DMS53 treated with DMSO at 0.1 percent for 48 hours (cell line): ENCODE measurements at regions not wholly inside any gene's neighbourhood (a gene's known extent, or its start where the extent isn't known, plus 50 kb on each side); places are given as distances from the start of the nearest gene placed in this dataset.

ENCODE experiments used
- DNase-seq: peaks from one replicate; lab custom pipeline; 2025; ENCODE audit not compliant: unreplicated experiment; lab: John Stamatoyannopoulos, UW

DNA sequence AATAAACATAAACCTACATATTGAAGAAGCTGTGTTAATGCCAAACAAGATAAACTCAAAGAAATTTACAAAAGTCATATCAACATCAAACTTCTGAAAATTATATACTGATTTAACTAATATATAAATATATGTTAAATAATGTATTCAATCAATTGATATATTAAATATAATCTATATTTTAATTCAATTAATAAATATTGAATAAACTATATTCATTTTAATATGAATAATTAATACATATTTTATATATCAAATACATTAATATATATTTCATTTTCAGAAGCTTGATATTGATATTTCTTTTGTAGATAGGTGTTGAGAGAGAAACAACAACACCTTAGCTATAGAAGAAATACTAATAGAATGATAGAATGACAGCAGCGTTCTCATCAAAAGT lies 768.1 kb downstream of the MECOM start:
- DNase-seq, result no peak

DNA sequence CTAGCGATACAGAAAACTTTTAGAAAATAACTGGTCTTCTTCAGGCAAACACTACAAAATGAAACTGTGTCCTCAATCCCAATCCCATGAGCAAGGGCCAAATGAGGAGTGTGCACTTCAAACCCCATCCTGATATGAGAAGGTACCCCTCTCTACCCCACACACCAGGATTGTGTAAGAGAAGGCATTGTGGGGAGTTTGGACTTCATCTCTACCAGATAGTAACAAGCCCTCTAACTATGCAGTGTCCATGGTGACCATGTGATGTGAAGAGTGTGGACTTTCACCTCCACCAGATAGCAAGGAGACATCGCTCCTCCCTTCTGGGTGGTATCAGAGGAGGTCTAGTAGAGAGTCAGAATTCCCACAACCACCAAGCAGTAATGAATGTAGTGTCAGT lies 769.3 kb downstream of the MECOM start:
- DNase-seq, result no peak

DNA sequence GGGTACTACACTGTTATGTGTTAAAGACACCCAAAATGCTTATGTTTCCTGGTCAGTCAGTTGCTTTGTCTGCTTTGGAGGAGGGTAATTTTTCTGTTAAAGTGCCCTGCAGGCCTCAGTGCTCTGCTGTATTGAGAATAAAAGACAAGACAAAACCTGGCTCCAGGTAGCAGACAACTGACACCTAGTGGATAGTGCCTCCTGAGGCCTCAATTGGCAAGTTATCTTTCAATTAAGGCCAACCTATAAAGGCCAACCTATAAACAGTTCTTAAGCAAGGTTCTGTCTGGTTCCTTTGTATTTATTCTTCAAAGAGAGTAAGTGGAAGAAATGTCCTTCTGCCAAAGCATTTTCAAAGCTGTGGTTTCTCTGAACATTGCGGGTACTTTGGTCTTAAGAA lies 773.8 kb downstream of the MECOM start:
- DNase-seq, result no peak

DNA sequence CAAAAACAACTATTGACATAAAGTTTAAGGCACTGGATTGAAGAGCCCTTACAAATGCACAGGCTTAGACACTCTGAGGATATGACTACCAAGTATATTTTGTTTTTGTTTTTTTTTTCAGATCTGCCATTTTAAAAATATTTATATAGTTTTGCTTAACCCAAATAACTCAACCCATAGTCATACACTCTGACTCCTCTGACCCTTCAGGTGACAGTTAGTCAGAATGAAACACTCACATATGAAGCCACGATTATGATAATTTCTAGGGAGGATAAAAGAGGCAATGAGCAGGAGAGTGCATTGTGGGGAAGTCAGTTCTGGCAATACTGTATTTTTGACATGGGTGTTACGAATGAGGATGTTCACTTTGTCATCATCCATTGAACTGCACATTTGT lies 774.7 kb downstream of the MECOM start:
- no peak for DNase-seq

DNA sequence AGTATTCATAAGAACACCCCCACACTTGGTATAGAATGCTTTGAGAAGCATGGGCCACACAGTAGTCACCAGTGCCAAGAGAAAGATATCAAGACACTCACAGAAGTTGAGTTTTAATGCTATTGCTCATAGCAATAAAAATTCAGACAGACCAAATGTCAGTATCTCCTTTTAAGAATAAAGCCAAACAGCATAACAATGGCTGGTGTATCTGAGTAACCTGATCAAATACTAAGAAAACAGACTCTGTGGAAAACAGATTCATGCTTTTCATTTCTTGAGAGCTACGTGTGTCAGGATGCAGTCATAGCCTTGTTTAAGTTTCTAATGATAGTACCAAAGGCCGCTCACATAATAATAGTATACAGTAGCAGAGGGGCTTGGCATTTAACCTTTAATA lies 778.5 kb downstream of the MECOM start:
- no peak for DNase-seq

DNA sequence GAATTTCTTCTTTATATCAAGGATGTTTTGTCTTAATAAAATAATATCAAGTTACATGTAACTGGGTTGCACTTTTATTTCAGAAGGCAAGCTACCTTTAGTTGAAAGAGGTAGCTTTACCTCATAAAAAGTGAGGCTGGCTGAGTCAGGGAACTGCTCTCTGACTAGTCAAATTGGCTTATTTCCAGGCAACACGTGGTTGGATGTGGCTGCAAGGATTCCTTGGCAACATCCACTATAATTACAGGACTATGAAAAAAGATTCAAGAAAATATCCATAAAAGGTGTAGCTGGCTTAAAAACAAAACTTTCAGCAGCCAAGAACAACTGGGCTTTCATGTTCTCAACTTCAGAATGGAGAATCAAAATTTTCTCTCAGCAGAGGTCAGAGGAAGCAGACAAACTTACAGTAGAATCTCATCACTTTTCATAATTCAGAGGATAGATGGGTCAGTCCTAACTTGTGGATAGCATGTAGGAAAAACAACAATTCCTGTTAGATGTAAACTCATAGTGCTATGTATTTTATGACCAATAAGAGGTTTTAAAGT lies 779.1 kb downstream of the MECOM start:
- no peak for DNase-seq

DNA sequence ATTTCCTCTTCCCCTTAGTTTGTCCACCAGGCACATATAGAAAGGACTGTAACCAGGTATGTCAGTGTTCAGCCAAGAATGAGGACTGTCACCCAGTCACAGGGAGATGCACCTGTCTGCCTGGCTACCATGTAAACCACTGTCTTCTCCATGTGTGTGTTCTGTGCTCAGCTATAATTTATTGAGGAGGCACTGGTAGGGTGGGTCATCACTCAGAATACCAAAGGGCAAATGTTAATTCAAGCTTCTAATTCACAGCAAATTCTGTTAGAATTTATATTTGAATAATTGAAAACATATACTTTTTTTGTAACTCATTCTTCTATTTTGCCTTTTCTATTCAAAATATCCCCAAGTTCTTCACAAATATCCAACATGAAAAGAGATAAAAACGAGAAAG lies 780.4 kb downstream of the MECOM start:
- DNase-seq, result no peak

DNA sequence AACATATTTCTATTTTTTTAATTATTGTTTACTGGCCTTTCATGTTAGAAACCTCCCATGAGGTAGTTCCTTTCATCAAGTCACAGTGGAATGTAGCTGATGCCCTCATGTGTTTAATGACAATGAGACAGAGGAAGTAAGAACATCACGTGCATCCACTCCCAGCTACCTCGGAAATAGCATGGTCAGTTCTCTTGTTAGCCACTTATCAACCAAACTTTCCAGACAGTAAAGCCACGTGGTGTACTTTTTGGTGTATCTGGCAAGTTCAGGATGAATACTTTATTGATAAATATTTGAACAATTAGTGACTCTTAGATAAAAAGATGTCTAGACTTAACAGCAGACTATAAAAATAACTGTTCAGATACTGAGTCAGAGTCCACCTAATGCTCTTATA lies 781.7 kb downstream of the MECOM start:
- DNase-seq, result no peak

DNA sequence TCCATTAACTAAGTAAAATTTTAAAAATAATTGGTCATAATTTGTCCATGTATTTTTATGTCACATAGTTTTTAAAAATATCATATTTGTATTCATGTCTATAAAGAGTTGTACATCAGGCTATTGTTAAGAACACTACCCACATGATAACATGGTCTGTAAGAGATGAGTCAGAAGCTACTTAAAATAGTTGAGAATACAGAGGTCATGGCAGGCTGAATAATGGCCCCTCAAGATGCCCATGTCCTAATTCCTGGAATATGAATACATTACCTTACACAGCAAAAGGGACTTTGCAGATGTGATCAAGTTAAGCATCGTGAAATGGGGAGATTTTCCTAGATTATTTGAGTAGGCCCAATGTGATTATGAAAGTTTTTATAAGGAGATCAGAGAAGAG lies 782.9 kb upstream of the GOLIM4 start:
- no peak for DNase-seq

DNA sequence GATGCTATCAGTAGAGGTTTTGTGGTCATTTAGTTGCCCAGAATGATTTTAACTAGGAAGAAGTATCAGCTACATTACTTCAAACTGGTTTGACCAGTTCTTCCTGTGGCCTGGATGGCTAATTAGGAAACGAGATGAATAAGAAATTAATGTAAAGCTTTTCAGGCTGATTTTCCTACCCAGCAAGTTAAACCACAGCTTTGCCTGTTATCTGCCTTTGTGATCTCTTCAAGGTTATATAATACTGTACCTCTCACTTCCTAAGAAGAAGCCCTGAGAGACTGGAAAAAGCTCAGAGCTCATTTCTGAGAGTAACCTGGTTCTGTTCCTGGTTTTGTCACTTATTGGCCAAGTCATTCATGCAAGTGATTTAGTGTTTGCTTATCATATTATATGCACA lies 782.2 kb upstream of the GOLIM4 start:
- DNase-seq, result peak; percentile 59

DNA sequence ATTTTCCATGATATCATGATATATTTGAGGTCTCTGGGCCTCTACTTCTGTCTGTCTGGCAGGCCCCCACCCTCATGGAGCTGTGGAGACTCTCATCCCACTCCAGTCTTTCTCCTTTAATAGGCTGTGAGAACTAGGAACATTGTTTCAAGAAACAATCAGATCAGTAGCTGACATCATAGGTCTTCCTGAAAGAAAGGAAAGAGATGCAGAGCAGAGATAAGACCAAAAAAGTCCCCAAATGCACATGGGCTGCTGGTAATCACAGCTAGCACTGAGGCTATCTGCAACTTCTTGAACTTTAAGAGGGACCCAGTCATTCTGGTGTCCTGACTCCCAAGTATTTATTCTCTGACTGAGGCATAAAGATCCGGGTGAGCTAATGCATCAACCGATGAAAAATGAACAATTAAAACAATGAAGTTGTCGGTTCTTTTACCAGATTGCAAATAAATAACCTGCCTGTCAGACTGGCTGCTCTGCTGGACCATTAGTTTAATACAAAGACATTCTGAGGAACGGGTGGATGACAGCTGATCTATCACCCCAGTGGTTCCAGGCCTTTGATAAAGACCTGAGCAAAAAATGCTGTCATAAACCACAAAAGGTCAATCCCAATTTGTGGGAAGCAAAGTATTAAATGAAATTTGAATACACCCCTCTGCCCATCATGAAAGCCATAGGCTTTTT lies 780.8 kb upstream of the GOLIM4 start:
- DNase-seq, result no peak

DNA sequence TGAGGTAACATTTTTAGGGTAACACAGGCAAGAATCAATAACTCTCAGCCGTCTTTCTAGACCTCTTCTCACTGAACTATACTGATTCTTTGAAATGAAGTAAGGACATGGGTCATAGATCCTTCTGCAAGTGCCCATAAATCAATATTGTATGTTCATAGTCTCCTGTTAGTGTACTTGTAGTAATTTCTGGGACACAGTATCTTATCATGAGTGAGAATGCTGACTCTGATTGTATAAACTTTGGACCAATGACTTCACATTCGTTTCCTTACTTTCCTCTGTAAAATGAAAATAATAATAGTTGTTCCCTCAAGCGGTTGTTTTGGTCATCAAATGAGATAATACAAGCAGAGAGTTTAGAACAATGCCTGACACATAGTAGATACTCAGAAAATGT lies 777.1 kb upstream of the GOLIM4 start:
- DNase-seq, result no peak

DNA sequence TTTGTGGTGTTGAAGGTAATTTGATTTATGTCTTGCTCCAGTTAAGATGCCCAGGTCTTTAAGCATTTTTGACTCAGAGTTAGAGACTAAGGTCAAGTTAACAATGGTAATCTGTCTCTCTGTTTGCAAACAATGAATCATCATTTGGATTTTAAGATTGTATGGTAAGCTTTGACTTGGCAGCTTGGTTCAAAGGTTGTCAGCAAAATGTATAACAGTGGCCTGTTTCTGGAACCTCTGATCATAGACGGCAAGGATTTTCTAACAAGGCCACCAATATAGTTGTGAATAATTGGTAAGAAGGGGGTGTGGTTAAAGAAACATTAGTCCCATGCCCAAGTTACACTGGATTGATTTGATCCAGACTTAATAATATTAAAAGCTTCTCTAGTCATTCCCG lies 775.2 kb upstream of the GOLIM4 start:
- DNase-seq, result no peak

DNA sequence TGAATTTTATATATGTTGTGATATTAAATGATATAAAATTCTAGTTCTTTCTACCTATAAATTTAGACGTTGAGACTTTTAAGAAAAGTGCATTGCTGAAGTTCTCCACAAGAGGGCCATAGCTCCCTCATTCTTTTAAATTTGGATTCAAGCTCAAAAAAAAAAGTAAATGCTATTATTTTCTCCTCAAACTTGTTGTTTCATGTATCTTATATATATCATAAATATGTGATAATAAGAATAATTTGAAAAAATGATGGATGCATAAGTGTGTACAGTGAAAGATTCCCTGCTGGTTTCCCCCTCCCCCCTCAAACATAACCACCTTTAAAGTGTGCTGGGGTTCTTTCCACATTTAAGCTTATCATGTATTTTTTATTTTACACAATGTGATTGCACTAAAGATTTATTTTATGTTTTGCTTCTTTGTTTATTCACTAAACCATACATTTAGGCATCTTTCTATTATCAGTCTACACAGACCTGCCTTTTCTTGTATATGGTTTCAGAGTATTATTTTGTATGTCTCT lies 769.4 kb upstream of the GOLIM4 start:
- peak; percentile 29 for DNase-seq

DNA sequence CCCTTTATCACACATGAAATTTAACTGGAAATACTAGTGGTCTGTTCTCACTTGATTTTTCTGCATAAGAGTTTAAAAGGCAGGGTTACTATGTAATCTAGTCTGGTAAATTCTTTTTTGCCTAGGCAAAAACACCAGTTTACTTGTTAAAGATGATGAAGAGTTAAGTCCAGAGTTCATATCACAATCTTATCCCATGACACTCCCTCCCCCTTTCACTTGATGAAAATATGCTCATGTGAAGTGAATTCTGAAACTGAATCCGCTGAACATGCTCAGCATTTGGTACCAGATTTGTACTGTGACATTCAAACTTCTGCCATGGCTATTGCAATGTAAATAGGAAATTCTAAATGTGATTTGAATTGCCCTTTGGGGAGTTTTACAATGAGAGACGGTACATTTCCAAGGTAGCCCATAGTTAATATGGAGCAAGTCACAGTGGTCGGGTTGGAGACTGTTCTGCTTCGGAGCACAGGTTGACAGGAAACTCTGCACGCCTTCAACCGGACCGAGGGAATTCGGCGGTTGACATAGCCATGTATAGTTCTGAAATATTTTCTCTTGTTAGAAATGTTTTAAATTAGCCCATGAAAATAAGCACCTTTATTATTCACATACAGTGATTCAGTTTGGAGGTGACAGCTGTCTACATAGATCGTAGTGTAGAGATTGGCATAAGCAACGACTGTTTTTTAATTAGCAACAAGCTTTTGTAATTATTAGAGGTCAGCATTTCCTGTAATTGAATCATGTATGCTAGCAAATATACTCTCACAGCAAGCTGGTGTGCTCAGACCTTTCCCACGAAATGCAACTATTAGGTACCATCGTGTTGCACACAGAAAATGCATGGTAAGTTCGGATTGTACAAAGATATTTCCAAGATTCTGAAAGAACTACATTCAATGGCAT lies 768.6 kb upstream of the GOLIM4 start:
- no peak for DNase-seq

DNA sequence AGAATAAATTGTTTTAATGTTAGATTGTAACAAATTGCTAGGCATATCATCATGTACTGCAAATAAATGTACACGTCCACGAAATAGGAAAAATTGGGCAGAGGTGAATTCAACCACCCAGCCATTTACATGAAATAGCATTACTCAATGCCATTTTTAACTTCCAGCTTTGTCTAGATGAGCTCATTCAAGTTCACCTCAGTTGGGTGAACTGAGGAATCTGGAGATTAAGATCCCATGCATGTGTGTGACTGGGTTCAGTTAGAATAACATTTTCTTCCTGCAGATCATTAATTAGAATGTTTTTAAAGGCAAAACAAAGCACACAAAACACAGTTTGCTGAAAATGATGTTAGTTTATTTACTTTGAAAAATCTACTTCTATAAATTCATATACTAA lies 767.8 kb upstream of the GOLIM4 start:
- no peak for DNase-seq

DNA sequence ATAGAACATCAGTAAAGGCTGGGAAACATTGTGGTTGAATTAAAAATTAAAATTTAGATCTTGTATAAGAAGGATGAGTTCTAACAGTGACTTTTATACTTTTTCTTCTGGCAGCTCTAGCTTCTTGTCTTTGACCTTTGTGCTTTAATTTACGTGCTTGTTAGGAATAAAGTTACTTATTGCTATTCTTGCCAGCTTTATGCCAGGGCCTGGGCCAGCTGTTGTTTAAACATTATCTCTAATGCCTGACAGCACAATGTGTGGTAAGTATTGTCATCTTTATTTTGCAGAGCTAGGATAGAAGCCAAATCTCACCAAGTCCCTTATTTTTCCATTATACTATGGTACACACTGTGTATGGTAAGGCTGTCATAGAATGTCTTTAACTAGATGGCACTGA lies 766.7 kb upstream of the GOLIM4 start:
- DNase-seq, result no peak

DNA sequence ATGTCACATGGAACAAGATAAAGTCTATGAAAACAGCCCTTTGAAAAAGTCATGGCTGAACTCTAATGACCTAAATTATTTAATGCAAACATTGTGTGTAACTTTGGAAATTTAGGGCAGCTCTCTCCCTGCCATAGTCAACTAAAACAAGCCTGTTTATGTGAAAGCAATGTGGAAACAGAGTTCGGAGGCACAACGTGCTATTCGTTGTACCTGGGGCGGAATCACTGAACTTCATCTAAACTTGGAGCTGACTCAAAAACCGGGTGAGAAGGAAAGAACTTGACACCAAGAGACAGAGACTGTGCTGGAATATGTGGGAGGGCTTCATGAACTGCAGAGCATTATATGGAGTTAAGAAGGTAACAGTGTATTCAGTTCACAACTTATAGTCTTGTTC lies 764.9 kb upstream of the GOLIM4 start:
- no peak for DNase-seq

DNA sequence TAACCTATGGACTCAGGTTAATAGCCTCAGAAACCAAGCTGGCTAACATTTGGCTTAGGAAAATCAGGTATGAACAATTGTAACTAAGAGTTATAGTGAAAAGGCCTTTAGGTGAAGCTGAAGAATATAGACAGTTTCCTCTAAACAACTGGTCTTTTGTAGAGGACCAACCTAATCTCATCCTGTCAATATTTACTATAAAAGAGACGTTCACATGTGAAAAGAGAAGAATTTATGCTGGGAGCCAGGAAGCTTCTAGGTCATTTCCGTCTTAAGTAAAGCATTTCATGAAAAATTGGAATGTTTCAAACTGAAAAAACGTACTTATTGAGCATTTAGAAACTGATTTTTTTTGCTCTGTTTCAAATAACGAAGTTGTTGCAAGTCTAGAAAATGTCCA lies 764.3 kb upstream of the GOLIM4 start:
- no peak for DNase-seq

DNA sequence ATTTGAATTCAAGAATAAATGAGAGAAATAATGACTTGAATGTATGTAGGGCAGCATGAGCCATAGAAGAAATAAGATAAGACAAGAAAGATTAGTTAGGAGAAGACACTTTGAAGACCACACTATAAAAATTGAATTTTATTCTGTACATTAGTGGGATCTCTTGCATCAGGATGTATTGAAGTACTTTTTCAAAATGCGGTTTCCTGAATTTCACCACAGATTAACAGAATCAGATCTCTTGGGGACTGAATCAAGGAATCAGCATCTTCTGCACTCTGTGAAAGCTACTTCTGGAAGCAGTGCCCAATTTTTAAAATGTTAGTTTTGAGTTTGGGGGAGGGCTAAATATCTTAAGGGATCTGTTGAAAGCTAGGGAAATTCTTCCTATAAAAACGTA lies 763.9 kb upstream of the GOLIM4 start:
- DNase-seq, result no peak

DNA sequence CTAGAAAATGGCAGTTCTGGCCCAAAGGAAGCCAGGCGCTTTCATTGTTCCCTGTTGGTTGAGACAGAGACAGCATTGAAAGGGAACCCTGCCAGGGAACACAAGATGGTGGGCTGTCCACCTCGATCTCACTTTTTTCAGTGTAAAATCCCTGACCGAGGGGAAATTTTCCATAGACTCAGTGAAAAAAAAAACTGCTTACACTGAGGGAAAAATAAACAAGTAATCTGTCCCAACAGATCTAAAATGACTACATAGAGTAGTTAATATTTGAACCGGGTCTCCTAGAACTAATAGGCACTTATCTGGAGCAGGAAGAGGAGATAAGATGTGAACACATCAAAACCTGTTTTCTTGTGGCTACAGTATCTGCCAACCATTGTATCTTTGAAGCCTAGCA lies 763.4 kb upstream of the GOLIM4 start:
- DNase-seq, result peak; percentile 19

DNA sequence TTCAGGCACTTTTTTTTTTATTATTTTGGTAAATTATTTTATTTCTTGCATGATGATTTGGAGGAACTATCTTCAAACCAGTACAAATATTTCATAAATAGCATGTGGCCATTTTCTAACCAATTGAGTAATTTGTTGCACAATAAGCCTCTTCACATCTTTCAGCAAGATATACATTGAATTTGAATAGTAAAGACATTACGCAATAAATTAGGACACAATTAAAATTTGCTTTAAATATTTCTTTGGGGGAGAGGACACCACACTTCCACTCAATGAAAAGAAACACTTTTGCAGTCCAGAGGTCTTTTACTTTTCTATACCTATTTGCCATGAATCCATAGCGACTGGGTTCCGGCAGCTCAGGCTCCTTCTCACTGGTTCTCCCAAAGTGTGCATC lies 762.6 kb upstream of the GOLIM4 start:
- DNase-seq, result no peak
